Astrocyte of the cerebellum (primary cell): ENCODE measurements at regions not wholly inside any gene's neighbourhood (a gene's known extent, or its start where the extent isn't known, plus 50 kb on each side); places are given as distances from the start of the nearest gene placed in this dataset.
"Not testable (repeated sequence)": the region's sequence is repeated elsewhere in the genome, so short reads cannot be mapped to it uniquely, and the experiment has no call there.

Source experiments
- DNase-seq: peaks from one replicate; pipeline ENCODE4 v3.0.0-alpha.2; 2011; ENCODE audit warnings: low read depth
- H3K4me3 ChIP-seq: 2 replicates; pipeline ENCODE4 v1.5.1; 2011; ENCODE audit warnings: mild to moderate bottlenecking, low read depth, low read length, moderate library complexity
- in situ Hi-C: cut with HindIII; loops from 2 replicates; pipeline ENCODE4 v1.10.0; 2017; ENCODE audit warnings: low sequenced_read_pairs
- TF ChIP-seq, protein P1 (sequence below): IDR thresholded peaks from 2 replicates; pipeline ENCODE4 v1.5.1; 2012; ENCODE audit warnings: low read length, low read depth, moderate library complexity, mild to moderate bottlenecking; ENCODE audit errors: missing control alignments

- TF ChIP-seq, protein P1, sequence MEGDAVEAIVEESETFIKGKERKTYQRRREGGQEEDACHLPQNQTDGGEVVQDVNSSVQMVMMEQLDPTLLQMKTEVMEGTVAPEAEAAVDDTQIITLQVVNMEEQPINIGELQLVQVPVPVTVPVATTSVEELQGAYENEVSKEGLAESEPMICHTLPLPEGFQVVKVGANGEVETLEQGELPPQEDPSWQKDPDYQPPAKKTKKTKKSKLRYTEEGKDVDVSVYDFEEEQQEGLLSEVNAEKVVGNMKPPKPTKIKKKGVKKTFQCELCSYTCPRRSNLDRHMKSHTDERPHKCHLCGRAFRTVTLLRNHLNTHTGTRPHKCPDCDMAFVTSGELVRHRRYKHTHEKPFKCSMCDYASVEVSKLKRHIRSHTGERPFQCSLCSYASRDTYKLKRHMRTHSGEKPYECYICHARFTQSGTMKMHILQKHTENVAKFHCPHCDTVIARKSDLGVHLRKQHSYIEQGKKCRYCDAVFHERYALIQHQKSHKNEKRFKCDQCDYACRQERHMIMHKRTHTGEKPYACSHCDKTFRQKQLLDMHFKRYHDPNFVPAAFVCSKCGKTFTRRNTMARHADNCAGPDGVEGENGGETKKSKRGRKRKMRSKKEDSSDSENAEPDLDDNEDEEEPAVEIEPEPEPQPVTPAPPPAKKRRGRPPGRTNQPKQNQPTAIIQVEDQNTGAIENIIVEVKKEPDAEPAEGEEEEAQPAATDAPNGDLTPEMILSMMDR: no peak
- in situ Hi-C loops: no loop called here
- no peak for DNase-seq
- H3K4me3 ChIP-seq: no peak overlapping the region
Measured at GRCh38 chr7:152505606-152506005, 69.8 kb upstream of the KMT2C start.

GRCh38 chr7:152504816-152505215 is 69.0 kb upstream of the KMT2C start:
- H3K4me3 ChIP-seq: no peak overlapping the region
- in situ Hi-C loops: no loop called here
- TF ChIP-seq, protein P1: no peak
- no peak for DNase-seq

DNA sequence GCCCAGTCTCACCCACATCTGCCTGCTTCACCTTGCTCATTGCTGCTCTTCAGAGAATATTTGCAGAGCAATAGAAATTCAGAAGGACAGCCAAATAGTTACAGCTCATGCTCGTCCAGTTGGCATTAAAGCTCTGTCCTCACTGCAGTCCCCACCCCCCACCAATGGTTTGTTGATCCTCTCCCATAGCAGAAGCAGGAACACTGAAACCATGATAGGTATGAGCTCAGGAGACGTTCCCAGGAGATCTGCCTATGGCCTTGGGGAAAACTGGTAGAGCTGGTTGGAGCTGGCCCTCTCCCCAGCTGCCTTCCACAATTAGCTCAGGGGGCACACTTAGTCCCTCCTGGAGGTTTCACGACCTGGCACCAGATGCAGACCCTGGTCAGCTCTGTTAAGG is 68.6 kb upstream of the KMT2C start:
- H3K4me3 ChIP-seq: no peak overlapping the region
- no peak for DNase-seq
- in situ Hi-C loops: no loop called here
- TF ChIP-seq, protein P1: no peak

- in situ Hi-C loops: no loop called here
- H3K4me3 ChIP-seq: no peak overlapping the region
- TF ChIP-seq, protein P1: no peak
- DNase-seq: no peak
Measured at GRCh38 chr7:152502813-152503790, 67.3 kb upstream of the KMT2C start.

- in situ Hi-C loops: no loop called here
- no peak overlapping the region for H3K4me3 ChIP-seq
- no peak for DNase-seq
- TF ChIP-seq, protein P1: no peak
Measured at GRCh38 chr7:152501506-152501905, 65.7 kb upstream of the KMT2C start.

GRCh38 chr7:152499969-152500368 is 64.2 kb upstream of the KMT2C start:
- DNase-seq, in situ Hi-C loops: not testable (repeated sequence)

GRCh38 chr7:152495867-152496266 is 60.1 kb upstream of the KMT2C start:
- no peak overlapping the region for H3K4me3 ChIP-seq
- in situ Hi-C loops: no loop called here
- TF ChIP-seq, protein P1: no peak
- no peak for DNase-seq

More at GRCh38 chr7:152499969-152500368, 64.2 kb upstream of the KMT2C start:
- not testable (repeated sequence) for H3K4me3 ChIP-seq
